Astrocyte of the cerebellum (primary cell): ENCODE measurements at regions not wholly inside any gene's neighbourhood (a gene's known extent, or its start where the extent isn't known, plus 50 kb on each side); places are given as distances from the start of the nearest gene placed in this dataset.

Experiments used
- DNase-seq: peaks from one replicate; pipeline ENCODE4 v3.0.0-alpha.2; 2011; ENCODE audit warnings: low read depth
- H3K4me3 ChIP-seq: 2 replicates; pipeline ENCODE4 v1.5.1; 2011; ENCODE audit warnings: mild to moderate bottlenecking, low read depth, low read length, moderate library complexity
- CTCF ChIP-seq: IDR thresholded peaks from 2 replicates; pipeline ENCODE4 v1.5.1; 2012; ENCODE audit warnings: low read length, low read depth, moderate library complexity, mild to moderate bottlenecking; ENCODE audit errors: missing control alignments
- in situ Hi-C: cut with HindIII; loops from 2 replicates; pipeline ENCODE4 v1.10.0; 2017; ENCODE audit warnings: low sequenced_read_pairs

- H3K4me3 ChIP-seq = no peak overlapping the region
- in situ Hi-C loops = no loop called here
- no peak for DNase-seq
- no peak for TF ChIP-seq CTCF
Observed at GRCh38 chr6:164075981-164076615, 661.6 kb downstream of the QKI start.

DNA sequence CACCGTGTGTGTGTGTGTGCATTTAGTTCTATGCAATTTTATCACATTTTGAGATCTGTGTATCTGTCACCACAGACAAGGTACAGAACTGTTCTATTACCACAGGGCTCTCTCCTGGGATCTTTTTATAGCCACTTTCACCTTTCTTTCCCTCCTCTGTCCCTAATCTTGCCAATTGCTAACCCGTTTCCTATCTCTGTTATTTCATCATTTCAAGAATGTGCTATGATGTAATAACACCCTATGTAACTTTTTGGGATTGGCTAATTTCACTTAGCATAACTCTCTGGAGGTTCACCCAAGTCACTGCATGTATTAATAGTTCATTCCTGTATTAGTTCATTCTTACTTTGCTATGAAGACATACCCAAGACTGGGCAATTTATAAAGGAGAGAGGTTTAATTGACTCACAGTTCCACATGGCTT lies 657.7 kb downstream of the QKI start:
- DNase-seq = no peak
- in situ Hi-C loops = no loop called here
- no peak overlapping the region for H3K4me3 ChIP-seq
- TF ChIP-seq CTCF = no peak

- peak; percentile 75 for DNase-seq
- no peak overlapping the region for H3K4me3 ChIP-seq
- in situ Hi-C loops = no loop called here
- no peak for TF ChIP-seq CTCF
Observed at GRCh38 chr6:164069350-164069990, 655.0 kb downstream of the QKI start.

DNA sequence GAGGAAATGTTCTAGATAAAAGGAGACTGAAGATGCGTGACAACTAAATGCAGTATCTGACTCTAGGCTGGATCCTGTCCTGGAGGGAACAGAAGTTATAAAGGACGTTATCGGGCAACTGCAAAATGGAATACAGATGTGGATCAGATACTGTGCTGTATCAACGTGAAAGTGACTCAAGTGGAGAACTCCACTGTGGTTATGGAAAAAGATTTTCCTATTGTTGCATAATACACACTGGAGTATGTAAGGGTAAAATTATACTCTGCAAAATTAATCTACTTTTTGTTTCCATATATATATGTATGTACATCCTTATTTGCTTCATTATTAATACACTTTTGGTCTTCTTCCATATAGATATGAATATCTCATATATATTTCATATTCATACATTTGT lies 654.0 kb downstream of the QKI start:
- in situ Hi-C loops = no loop called here
- TF ChIP-seq CTCF = no peak
- H3K4me3 ChIP-seq = no peak overlapping the region
- no peak for DNase-seq

GRCh38 chr6:164066766-164067165 lies 652.2 kb downstream of the QKI start:
- no peak for DNase-seq
- TF ChIP-seq CTCF = no peak
- in situ Hi-C loops = no loop called here

DNA sequence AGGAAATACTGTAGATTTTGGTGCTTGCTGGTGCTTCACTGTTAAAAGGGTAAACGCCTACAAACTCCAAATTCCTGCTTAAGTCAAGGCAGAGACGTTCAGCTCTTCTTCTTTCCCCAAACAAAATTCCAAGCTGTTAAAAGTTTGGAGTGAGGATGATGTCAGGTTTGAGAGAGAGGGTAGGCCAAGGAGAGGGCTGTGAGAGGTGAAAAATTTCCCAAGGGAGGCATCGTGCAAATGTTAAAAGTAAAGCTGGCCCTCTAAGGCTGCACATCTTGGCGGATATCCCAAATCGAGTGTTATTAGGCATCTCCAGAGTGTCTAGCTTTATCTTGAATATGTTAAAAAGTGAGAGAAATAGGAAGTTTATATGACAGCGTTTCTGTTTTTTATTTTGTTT lies 651.8 kb downstream of the QKI start:
- in situ Hi-C loops = no loop called here
- DNase-seq = no peak
- H3K4me3 ChIP-seq = no peak overlapping the region
- TF ChIP-seq CTCF = no peak

More at GRCh38 chr6:164066766-164067165, 652.2 kb downstream of the QKI start:
- no peak overlapping the region for H3K4me3 ChIP-seq
